IMR-90 (cell line): ENCODE measurements at regions not wholly inside any gene's neighbourhood (a gene's known extent, or its start where the extent isn't known, plus 50 kb on each side); places are given as distances from the start of the nearest gene placed in this dataset.

Experiments used
- ATAC-seq: fragments of 200-7000 bp; cut with Tn5 transposase; 2 replicates; pipeline ENCODE4 v1.9.1; 2020; ENCODE audit warnings: low read depth, mild to moderate bottlenecking, moderate library complexity
- BruUV-seq: library from RNA; stranded (reverse); fragments of 400-500 nt; replicated peaks from 2 replicates; lab custom pipeline; 2021; lab: Mats Ljungman, UMichigan
- CTCF ChIA-PET: fragments of 300-600 bp; formaldehyde crosslinking; extraction: SDS; loops from one replicate; lab custom pipeline; 2021; ENCODE audit warnings: antibody characterized with exemption; lab: Yijun Ruan, JAX
- POLR2A ChIA-PET: fragments of 300-600 bp; sonication (Branson Sonifier 250); formaldehyde crosslinking; loops from one replicate; lab custom pipeline; 2022; ENCODE audit warnings: antibody characterized with exemption; ENCODE audit not compliant: unreplicated experiment; lab: Charles Lee
- DNase-seq: peaks from one replicate; pipeline ENCODE4 v3.0.0; 2013
- H2AFZ ChIP-seq: replicated peaks from 2 replicates; pipeline ENCODE3; 2013; ENCODE audit warnings: low read length, mild to moderate bottlenecking; ENCODE audit not compliant: poor library complexity
- H2AK5ac ChIP-seq: 2 replicates; pipeline ENCODE4 v1.6.1; 2013; ENCODE audit warnings: low read depth, low read length, inconsistent platforms
- H2AK9ac ChIP-seq: replicated peaks from 2 replicates; pipeline ENCODE3; 2013; ENCODE audit warnings: mild to moderate bottlenecking, low read depth, low read length, moderate library complexity; ENCODE audit not compliant: poor library complexity
- H2BK120ac ChIP-seq: 2 replicates; pipeline ENCODE4 v1.6.1; 2013; ENCODE audit warnings: low read depth, low read length, inconsistent platforms
- H2BK15ac ChIP-seq: 3 replicates; pipeline ENCODE4 v1.6.1; 2013; ENCODE audit warnings: low read depth, low read length, inconsistent platforms
- H2BK20ac ChIP-seq: 2 replicates; pipeline ENCODE4 v1.6.1; 2013; ENCODE audit warnings: low read depth, mild to moderate bottlenecking, inconsistent platforms, low read length, moderate library complexity
- H2BK5ac ChIP-seq: 2 replicates; pipeline ENCODE4 v1.6.1; 2013; ENCODE audit warnings: mild to moderate bottlenecking, low read depth, low read length, inconsistent platforms; ENCODE audit not compliant: poor library complexity, severe bottlenecking
- H3K14ac ChIP-seq: replicated peaks from 2 replicates; pipeline ENCODE4 v1.6.1; 2013; ENCODE audit warnings: low read depth, low read length, inconsistent platforms
- H3K18ac ChIP-seq: 2 replicates; pipeline ENCODE4 v1.6.1; 2013; ENCODE audit warnings: low read depth, low read length, control low read depth
- H3K23ac ChIP-seq: 2 replicates; pipeline ENCODE4 v1.6.1; 2013; ENCODE audit warnings: low read depth, low read length, inconsistent platforms
- H3K27ac ChIP-seq: 2 replicates; pipeline ENCODE4 v1.5.1; 2013; ENCODE audit warnings: mild to moderate bottlenecking, control low read depth, low read length; ENCODE audit not compliant: insufficient read depth
- H3K27me3 ChIP-seq: 2 replicates; pipeline ENCODE4 v1.6.1; 2013; ENCODE audit warnings: low read length; ENCODE audit not compliant: control insufficient read depth, insufficient read depth
- H3K36me3 ChIP-seq: 2 replicates; pipeline ENCODE4 v1.6.1; 2013; ENCODE audit warnings: low read length, mixed read lengths; ENCODE audit not compliant: control insufficient read depth, insufficient read depth
- H3K4ac ChIP-seq: 2 replicates; pipeline ENCODE4 v1.6.1; 2013; ENCODE audit warnings: low read depth, low read length, inconsistent platforms
- H3K4me1 ChIP-seq: 2 replicates; pipeline ENCODE4 v1.6.1; 2013; ENCODE audit warnings: low read length, mixed read lengths; ENCODE audit not compliant: control insufficient read depth, insufficient read depth
- H3K4me2 ChIP-seq: 2 replicates; pipeline ENCODE4 v1.6.1; 2013; ENCODE audit warnings: low read depth, mild to moderate bottlenecking, control low read depth, low read length, moderate library complexity
- H3K4me3 ChIP-seq: 2 replicates; pipeline ENCODE4 v1.5.1; 2013; ENCODE audit warnings: low read depth, mild to moderate bottlenecking, control low read depth, low read length, moderate library complexity; ENCODE audit not compliant: insufficient read depth
- H3K56ac ChIP-seq: 2 replicates; pipeline ENCODE4 v1.6.1; 2013; ENCODE audit warnings: low read length, inconsistent platforms; ENCODE audit not compliant: insufficient read depth; ENCODE audit errors: extremely low read depth
- H3K79me1 ChIP-seq, 2 experiments: 2 replicates each; pipeline ENCODE4 v1.6.1; 2013; ENCODE audit warnings: low read length in 2 of 2, inconsistent platforms in 1 of 2, low read depth in 1 of 2
- H3K9ac ChIP-seq: 2 replicates; pipeline ENCODE4 v1.6.1; 2013; ENCODE audit warnings: low read depth, low read length, control low read depth
- H3K9me1 ChIP-seq: 2 replicates; pipeline ENCODE4 v1.6.1; 2013; ENCODE audit warnings: low read length, inconsistent platforms; ENCODE audit not compliant: insufficient read depth
- H3K9me3 ChIP-seq: 2 replicates; pipeline ENCODE4 v1.6.1; 2013; ENCODE audit warnings: low read length; ENCODE audit not compliant: control insufficient read depth, insufficient read depth
- H4K20me1 ChIP-seq: 2 replicates; pipeline ENCODE4 v1.6.1; 2013; ENCODE audit warnings: low read length, inconsistent platforms; ENCODE audit not compliant: insufficient read depth
- H4K5ac ChIP-seq: 2 replicates; pipeline ENCODE4 v1.6.1; 2013; ENCODE audit warnings: mild to moderate bottlenecking, low read depth, low read length, control low read depth
- H4K8ac ChIP-seq, 2 experiments: 2 replicates each; pipeline ENCODE4 v1.6.1; 2013; ENCODE audit warnings: low read depth in 2 of 2, low read length in 2 of 2, control low read depth in 1 of 2, inconsistent platforms in 1 of 2
- H4K91ac ChIP-seq: 2 replicates; pipeline ENCODE4 v1.6.1; 2013; ENCODE audit warnings: low read depth, low read length, inconsistent platforms; ENCODE audit not compliant: insufficient read depth
- CHD1 ChIP-seq: IDR thresholded peaks from 2 replicates; pipeline ENCODE4 v1.6.1; 2012; ENCODE audit warnings: low read depth, low read length, improper control_type of control experiment
- POLR2A ChIP-seq: IDR thresholded peaks from 2 replicates; pipeline ENCODE4 v1.6.1; 2012; ENCODE audit warnings: mild to moderate bottlenecking, low read depth, low read length
- dilution Hi-C: fragments of 300-500 bp; cut with HindIII; formaldehyde crosslinking; loops from one replicate; pipeline ENCODE4 v1.14.3; 2018; ENCODE audit warnings: low sequenced_read_pairs; ENCODE audit not compliant: unreplicated experiment
- in situ Hi-C: fragments of 300-500 bp; cut with MboI; formaldehyde crosslinking; loops from 3 replicates; pipeline ENCODE4 v1.14.3; 2019; ENCODE audit warnings: low sequenced_read_pairs, inconsistent platforms, mixed read lengths
- intact Hi-C: fragments of 100-400 bp; cut with micrococcal nuclease; formaldehyde crosslinking; loops from 2 replicates; pipeline ENCODE4 v1.10.0; 2022

DNA sequence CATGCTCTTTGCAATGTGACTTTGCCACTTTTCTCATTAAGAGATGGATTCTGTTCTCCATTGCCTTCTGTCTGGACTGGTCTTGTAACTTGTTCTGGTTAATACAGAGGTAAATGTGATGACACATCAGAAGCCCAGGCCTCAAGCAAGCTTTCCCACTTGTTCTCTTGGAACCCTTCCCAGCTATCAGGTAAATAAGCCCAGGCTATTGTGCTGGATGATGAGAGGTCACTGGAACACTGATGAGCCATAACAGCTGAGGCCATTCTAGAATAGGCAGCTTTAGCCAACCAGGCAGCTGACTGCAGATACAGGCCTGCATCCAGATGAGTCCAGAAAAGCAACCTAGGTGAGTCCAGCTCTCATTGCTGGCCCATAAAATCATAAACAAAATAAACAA, 1007.0 kb upstream of the ACVR2A start:
- intact Hi-C loops, result no loop called here
- CTCF ChIA-PET, result interaction anchor here (1.2 kb wide), 1 partner anchor 19 kb away, joined by 3 read pairs; no protein-coding TSS in a partner anchor
- dilution Hi-C loops, result no loop called here

More for the DNA sequence above, 1007.0 kb upstream of the ACVR2A start:
- H3K79me1 ChIP-seq, result no peaks in the 10 kb centered on the region
- no peak overlapping the region for H3K18ac ChIP-seq
- H3K4me3 ChIP-seq, result no peak overlapping the region
- H4K8ac ChIP-seq, result no peak overlapping the region
- no peak overlapping the region for H3K56ac ChIP-seq
- H2BK5ac ChIP-seq, result no peak overlapping the region
- POLR2A ChIA-PET, result no interaction called here
- no peak overlapping the region for H2AFZ ChIP-seq
- H2BK20ac ChIP-seq, result no peak overlapping the region
- no peak overlapping the region for H2AK5ac ChIP-seq
- H3K36me3 ChIP-seq, result no peaks in the 10 kb centered on the region
- no peaks in the 10 kb centered on the region for H4K20me1 ChIP-seq
- no peak for TF ChIP-seq CHD1
- no peak for TF ChIP-seq POLR2A
- H3K4ac ChIP-seq, result no peak overlapping the region
- no peak overlapping the region for H3K14ac ChIP-seq
- H3K23ac ChIP-seq, result no peak overlapping the region
- no peak overlapping the region for H4K5ac ChIP-seq
- H3K4me1 ChIP-seq, result no peaks in the 10 kb centered on the region
- no peak for DNase-seq
- H3K9me1 ChIP-seq, result no peaks in the 10 kb centered on the region
- no peaks in the 10 kb centered on the region; the same call in 1 of the 2 replicates for H3K9me3 ChIP-seq
- no peak overlapping the region for H3K27ac ChIP-seq
- H2BK120ac ChIP-seq, result no peak overlapping the region
- no peak overlapping the region for H3K4me2 ChIP-seq
- ATAC-seq, result no peak
- in situ Hi-C loops, result no loop called here
- H2AK9ac ChIP-seq, result no peak overlapping the region
- H2BK15ac ChIP-seq, result no peak overlapping the region
- no peak overlapping the region for H3K9ac ChIP-seq
- no TSS peak for BruUV-seq
- no peak overlapping the region for H4K91ac ChIP-seq
- H3K27me3 ChIP-seq, result no peaks in the 10 kb centered on the region
